ENCODE measurements at regions not wholly inside any gene's neighbourhood (a gene's known extent, or its start where the extent isn't known, plus 50 kb on each side); places are given as distances from the start of the nearest gene placed in this dataset.

- H3K9me3 Mint-ChIP-seq = no peaks in the 10 kb centered on the region
- peaks cover 23% of the 10 kb centered on the region for H3K4me1 Mint-ChIP-seq (ENCODE audit: low read depth)
- H3K4me3 Mint-ChIP-seq = no peak overlapping the region
- no peaks in the 10 kb centered on the region for H3K36me3 Mint-ChIP-seq (ENCODE audit: low read depth)
- no peak for DNase-seq (ENCODE audit: low spot score)
- no peak overlapping the region for H3K27ac Mint-ChIP-seq
- intact Hi-C loops (cut with micrococcal nuclease) = no loop called here
- H3K27me3 Mint-ChIP-seq (ENCODE audit: insufficient read depth) = peaks cover 3% of the 10 kb centered on the region
Measured at GRCh38 chr12:67519484-67520433, 128.8 kb upstream of the DYRK2 start.

GRCh38 chr12:67520606-67521005 lies 127.9 kb upstream of the DYRK2 start:
- no peak for DNase-seq (ENCODE audit: low spot score)
- Mint-ChIP-seq H3K27ac (no peak overlapping the region), H3K4me3 (no peak overlapping the region), H3K36me3 (ENCODE audit: low read depth) (no peaks in the 10 kb centered on the region), H3K27me3 (ENCODE audit: insufficient read depth) (peaks cover 3% of the 10 kb centered on the region), H3K9me3 (no peaks in the 10 kb centered on the region), H3K4me1 (ENCODE audit: low read depth) (peaks cover 15% of the 10 kb centered on the region)
- intact Hi-C loops (cut with micrococcal nuclease) = no loop called here

DNA sequence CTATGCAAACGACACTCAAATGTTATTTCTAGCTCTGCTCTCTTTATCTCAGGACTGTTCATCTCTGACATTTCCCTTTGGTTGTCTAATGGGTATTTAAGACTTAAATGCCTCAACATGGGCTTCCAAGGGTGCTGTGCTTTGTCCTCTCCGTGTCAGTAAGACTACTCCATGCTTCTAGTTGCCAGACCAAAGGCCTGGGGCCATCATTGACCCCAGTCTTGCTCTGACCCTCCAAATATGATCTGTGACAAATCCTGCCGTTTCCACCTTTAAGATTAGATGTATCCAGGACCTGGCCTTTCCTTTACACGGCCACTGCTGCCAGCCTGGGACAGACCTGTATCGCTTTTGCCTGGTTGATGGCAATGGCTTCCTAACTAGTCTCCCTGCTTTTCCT lies 126.3 kb upstream of the DYRK2 start:
- Mint-ChIP-seq H3K27me3 (ENCODE audit: insufficient read depth) (peaks cover 3% of the 10 kb centered on the region), H3K4me1 (ENCODE audit: low read depth) (peaks cover 1% of the 10 kb centered on the region), H3K27ac (no peak overlapping the region), H3K36me3 (ENCODE audit: low read depth) (no peaks in the 10 kb centered on the region), H3K4me3 (no peak overlapping the region), H3K9me3 (no peaks in the 10 kb centered on the region)
- DNase-seq (ENCODE audit: low spot score) = no peak
- intact Hi-C loops (cut with micrococcal nuclease) = no loop called here

- intact Hi-C loops (cut with micrococcal nuclease) = no loop called here
- Mint-ChIP-seq H3K36me3 (ENCODE audit: low read depth) (no peaks in the 10 kb centered on the region), H3K4me1 (ENCODE audit: low read depth) (no peaks in the 10 kb centered on the region), H3K27me3 (ENCODE audit: insufficient read depth) (peaks cover 6% of the 10 kb centered on the region), H3K27ac (no peak overlapping the region), H3K9me3 (no peaks in the 10 kb centered on the region), H3K4me3 (no peak overlapping the region)
- no peak for DNase-seq (ENCODE audit: low spot score)
Measured at GRCh38 chr12:67523538-67523937, 125.0 kb upstream of the DYRK2 start.

- intact Hi-C loops (cut with micrococcal nuclease) = no loop called here
- Mint-ChIP-seq H3K9me3 (no peaks in the 10 kb centered on the region), H3K4me3 (no peak overlapping the region), H3K27me3 (ENCODE audit: insufficient read depth) (peaks cover 6% of the 10 kb centered on the region), H3K27ac (no peak overlapping the region), H3K36me3 (ENCODE audit: low read depth) (no peaks in the 10 kb centered on the region), H3K4me1 (ENCODE audit: low read depth) (no peaks in the 10 kb centered on the region)
- DNase-seq (ENCODE audit: low spot score) = no peak
Measured at GRCh38 chr12:67524861-67525616, 123.5 kb upstream of the DYRK2 start.

- Mint-ChIP-seq H3K27ac (no peak overlapping the region), H3K9me3 (no peaks in the 10 kb centered on the region), H3K36me3 (ENCODE audit: low read depth) (no peaks in the 10 kb centered on the region), H3K4me3 (no peak overlapping the region), H3K27me3 (ENCODE audit: insufficient read depth) (peaks cover 6% of the 10 kb centered on the region), H3K4me1 (ENCODE audit: low read depth) (no peaks in the 10 kb centered on the region)
- intact Hi-C loops (cut with micrococcal nuclease) = no loop called here
- DNase-seq (ENCODE audit: low spot score) = no peak
Measured at GRCh38 chr12:67525617-67525884, 123.0 kb upstream of the DYRK2 start.

DNA sequence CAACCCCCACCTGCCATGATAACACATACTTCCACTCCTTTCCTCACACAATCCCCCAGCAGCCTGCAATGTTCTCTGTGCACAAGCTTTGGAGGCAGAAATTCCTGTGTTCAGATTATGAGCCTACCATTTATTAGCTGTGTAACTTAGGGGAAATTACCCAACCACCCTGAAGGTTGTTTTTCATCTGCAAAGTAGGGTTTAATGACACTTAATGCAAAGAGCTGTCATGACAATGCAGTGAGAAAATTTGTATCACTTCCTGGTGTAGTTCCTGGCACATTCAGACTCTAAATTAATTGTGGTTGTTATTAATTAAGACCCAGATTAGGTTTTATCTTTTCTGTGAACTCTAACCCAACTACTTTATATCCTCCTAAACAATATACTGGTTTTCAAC lies 122.4 kb upstream of the DYRK2 start:
- H3K36me3 Mint-ChIP-seq (ENCODE audit: low read depth) = no peaks in the 10 kb centered on the region
- intact Hi-C loops (cut with micrococcal nuclease) = no loop called here
- no peak for DNase-seq (ENCODE audit: low spot score)
- H3K9me3 Mint-ChIP-seq = no peaks in the 10 kb centered on the region
- no peak overlapping the region for H3K27ac Mint-ChIP-seq
- H3K27me3 Mint-ChIP-seq (ENCODE audit: insufficient read depth) = peaks cover 8% of the 10 kb centered on the region
- no peak overlapping the region for H3K4me3 Mint-ChIP-seq
- H3K4me1 Mint-ChIP-seq (ENCODE audit: low read depth) = no peaks in the 10 kb centered on the region

DNA sequence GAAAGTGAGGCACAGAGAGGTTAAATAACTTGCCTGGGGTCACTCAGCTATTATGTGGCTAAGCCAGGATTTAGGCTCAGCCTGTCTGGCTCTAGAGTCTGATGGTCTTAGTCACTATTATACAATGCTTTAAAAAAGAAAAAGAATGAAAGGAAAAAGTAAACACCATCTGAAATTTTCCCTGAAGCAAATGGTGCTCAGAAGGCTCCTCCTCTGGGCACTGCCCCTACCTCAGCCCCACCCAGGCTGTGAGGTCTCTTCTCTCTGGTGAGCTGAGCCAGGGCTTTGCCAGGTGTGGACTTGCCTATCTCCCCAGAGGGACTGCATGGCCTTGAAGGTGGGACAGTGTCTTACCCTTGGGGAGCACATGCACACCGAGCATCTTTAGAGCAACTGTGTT lies 117.5 kb upstream of the DYRK2 start:
- Mint-ChIP-seq H3K27me3 (ENCODE audit: insufficient read depth) (peaks cover 13% of the 10 kb centered on the region), H3K4me3 (no peak overlapping the region), H3K9me3 (peaks cover 4% of the 10 kb centered on the region), H3K36me3 (ENCODE audit: low read depth) (no peaks in the 10 kb centered on the region), H3K27ac (no peak overlapping the region), H3K4me1 (ENCODE audit: low read depth) (no peaks in the 10 kb centered on the region)
- intact Hi-C loops (cut with micrococcal nuclease) = no loop called here
- DNase-seq (ENCODE audit: low spot score) = no peak

GRCh38 chr12:67531501-67531900 lies 117.0 kb upstream of the DYRK2 start:
- Mint-ChIP-seq H3K4me1 (ENCODE audit: low read depth) (no peaks in the 10 kb centered on the region), H3K27ac (no peak overlapping the region), H3K27me3 (ENCODE audit: insufficient read depth) (peaks cover 13% of the 10 kb centered on the region), H3K4me3 (no peak overlapping the region), H3K9me3 (peaks cover 4% of the 10 kb centered on the region), H3K36me3 (ENCODE audit: low read depth) (no peaks in the 10 kb centered on the region)
- intact Hi-C loops (cut with micrococcal nuclease) = no loop called here
- no peak for DNase-seq (ENCODE audit: low spot score)

DNA sequence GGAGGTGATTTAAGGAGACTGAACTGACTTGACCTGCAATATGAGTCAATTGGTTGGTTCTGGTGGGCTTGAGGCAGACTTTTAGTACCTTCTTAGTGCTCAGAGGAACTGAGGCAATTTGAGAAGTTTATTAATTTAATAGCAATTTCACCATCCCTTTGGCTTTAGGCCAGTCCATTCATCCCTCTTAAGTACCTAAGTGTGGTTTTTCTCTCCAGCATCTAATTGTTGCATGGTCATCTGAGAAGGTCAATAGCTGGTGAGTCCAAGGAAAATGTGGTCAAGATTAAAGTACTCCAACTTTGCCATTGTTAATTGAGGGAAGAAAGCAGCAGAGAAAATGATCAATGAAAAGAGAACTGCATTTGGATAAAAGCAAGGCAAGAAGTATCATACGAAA lies 115.4 kb upstream of the DYRK2 start:
- Mint-ChIP-seq H3K27ac (no peak overlapping the region), H3K27me3 (ENCODE audit: insufficient read depth) (peaks cover 11% of the 10 kb centered on the region), H3K36me3 (ENCODE audit: low read depth) (no peaks in the 10 kb centered on the region), H3K4me3 (no peak overlapping the region), H3K9me3 (peaks cover 4% of the 10 kb centered on the region), H3K4me1 (ENCODE audit: low read depth) (no peaks in the 10 kb centered on the region)
- DNase-seq (ENCODE audit: low spot score) = no peak
- intact Hi-C loops (cut with micrococcal nuclease) = no loop called here

DNA sequence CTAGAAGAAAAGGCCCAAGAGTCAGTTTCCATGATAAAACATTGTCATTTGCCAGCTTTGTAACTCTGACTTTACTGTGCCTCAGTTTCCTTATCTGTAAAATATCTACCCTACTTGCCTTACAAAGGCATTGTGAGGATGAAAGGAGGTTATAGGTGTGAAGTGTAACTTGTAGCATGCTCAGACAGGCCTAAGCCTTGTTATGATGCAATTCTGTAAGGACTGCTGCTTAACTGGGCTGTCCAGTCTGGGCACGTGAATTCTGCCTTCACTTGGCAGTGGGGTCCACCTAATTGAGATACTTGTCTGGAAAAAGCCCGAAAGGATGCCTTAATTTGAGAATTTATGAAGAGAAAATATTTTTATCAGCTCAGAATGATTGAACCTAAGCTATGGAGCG lies 114.5 kb upstream of the DYRK2 start:
- no peaks in the 10 kb centered on the region for H3K36me3 Mint-ChIP-seq (ENCODE audit: low read depth)
- DNase-seq (ENCODE audit: low spot score) = no peak
- no peak overlapping the region for H3K4me3 Mint-ChIP-seq
- H3K4me1 Mint-ChIP-seq (ENCODE audit: low read depth) = no peaks in the 10 kb centered on the region
- intact Hi-C loops (cut with micrococcal nuclease) = no loop called here
- peaks cover 10% of the 10 kb centered on the region for H3K27me3 Mint-ChIP-seq (ENCODE audit: insufficient read depth)
- no peak overlapping the region for H3K27ac Mint-ChIP-seq
- H3K9me3 Mint-ChIP-seq = peaks cover 4% of the 10 kb centered on the region

- Mint-ChIP-seq H3K27ac (no peak overlapping the region), H3K4me1 (ENCODE audit: low read depth) (no peaks in the 10 kb centered on the region), H3K4me3 (no peak overlapping the region), H3K9me3 (peaks cover 4% of the 10 kb centered on the region), H3K27me3 (ENCODE audit: insufficient read depth) (peaks cover 10% of the 10 kb centered on the region), H3K36me3 (ENCODE audit: low read depth) (no peaks in the 10 kb centered on the region)
- intact Hi-C loops (cut with micrococcal nuclease) = no loop called here
- DNase-seq (ENCODE audit: low spot score) = no peak
Measured at GRCh38 chr12:67534681-67535080, 113.9 kb upstream of the DYRK2 start.

DNA sequence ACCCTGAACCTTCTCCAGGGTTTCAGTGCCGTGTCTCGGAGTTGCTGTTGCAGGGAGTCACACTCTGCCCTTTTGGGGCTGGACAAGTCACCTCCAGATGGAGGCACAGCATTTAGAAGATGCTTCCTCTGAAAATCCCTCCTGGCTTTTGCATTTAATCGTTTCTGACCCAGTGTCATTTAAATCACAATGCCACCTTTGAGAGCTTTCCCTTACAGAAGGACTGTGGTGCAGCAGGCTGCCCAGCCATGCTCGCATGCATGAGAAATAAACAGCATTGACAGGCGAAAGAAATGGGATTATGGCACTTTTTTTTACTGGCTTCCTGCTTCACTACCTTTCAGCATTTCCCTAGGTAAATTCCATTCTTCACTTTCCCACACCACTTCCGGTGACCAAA lies 113.4 kb upstream of the DYRK2 start:
- intact Hi-C loops (cut with micrococcal nuclease) = no loop called here

More for the DNA sequence above, 113.4 kb upstream of the DYRK2 start:
- no peaks in the 10 kb centered on the region for H3K36me3 Mint-ChIP-seq (ENCODE audit: low read depth)
- no peak overlapping the region for H3K27ac Mint-ChIP-seq
- H3K27me3 Mint-ChIP-seq (ENCODE audit: insufficient read depth) = peaks cover 10% of the 10 kb centered on the region
- peaks cover 4% of the 10 kb centered on the region for H3K9me3 Mint-ChIP-seq
- H3K4me1 Mint-ChIP-seq (ENCODE audit: low read depth) = no peaks in the 10 kb centered on the region
- no peak overlapping the region for H3K4me3 Mint-ChIP-seq
- no peak for DNase-seq (ENCODE audit: low spot score)

Data from activated T-helper 1 cell treated with anti-CD3 and anti-CD28 coated beads, Interleukin-12 subunit alpha, Interleukin-12 subunit beta, Interleukin-2, Interleukin-4 antibody, amounts not matched to agents 30 ng/mL and 10 ng/mL and 1 ng/mL, durations not matched to agents 14 hours and 24 hours and 36 hours (primary cell).